Frontal cortex (tissue), 3 donors: ENCODE measurements at regions not wholly inside any gene's neighbourhood (a gene's known extent, or its start where the extent isn't known, plus 50 kb on each side); places are given as distances from the start of the nearest gene placed in this dataset.
A peak's percentile ranks its signal among the peaks of the same experiment; 100 is the strongest.

Experiments used
- DNase-seq, 2 donors: peaks; one replicate each; pipeline ENCODE4 v3.0.0; 2012; ENCODE audit warnings: low spot score in 2 of 2
- FAIRE-seq: peaks from 2 replicates; lab custom pipeline; 2012; peaks lifted over from hg19 to GRCh38; lab: Jason Lieb, UNC
- donor health status: control.
- donor health status: control.
- donor health status: control.

GRCh38 chr20:50283922-50284810 is 93.5 kb downstream of the CEBPB start:
- DNase-seq (no peak), FAIRE-seq (no peak)

GRCh38 chr20:50284811-50285375 is 94.3 kb downstream of the CEBPB start:
- DNase-seq (no peak), FAIRE-seq (no peak)

GRCh38 chr20:50285376-50286173 is 94.9 kb downstream of the CEBPB start:
- FAIRE-seq (no peak), DNase-seq (no peak)

GRCh38 chr20:50286174-50286511 is 95.5 kb downstream of the CEBPB start:
- FAIRE-seq = no peak
- DNase-seq = no peak

GRCh38 chr20:50286609-50287008 is 96.0 kb downstream of the CEBPB start:
- no peak for FAIRE-seq
- DNase-seq = no peak

GRCh38 chr20:50287512-50287911 is 96.9 kb downstream of the CEBPB start:
- no peak for DNase-seq
- FAIRE-seq = no peak

- no peak for FAIRE-seq
- DNase-seq = no peak
Observed at GRCh38 chr20:50288128-50288623, 97.5 kb downstream of the CEBPB start.

GRCh38 chr20:50289581-50289980 is 99.0 kb downstream of the CEBPB start:
- FAIRE-seq (no peak), DNase-seq (no peak)

- FAIRE-seq (no peak), DNase-seq (no peak)
Observed at GRCh38 chr20:50290112-50290511, 99.5 kb downstream of the CEBPB start.

- no peak for DNase-seq
- no peak for FAIRE-seq
Observed at GRCh38 chr20:50290808-50291207, 100.2 kb downstream of the CEBPB start.

- FAIRE-seq (no peak), DNase-seq (no peak)
Observed at GRCh38 chr20:50291254-50292078, 100.8 kb downstream of the CEBPB start.

- DNase-seq = no peak
- no peak for FAIRE-seq
Observed at GRCh38 chr20:50292079-50292590, 101.5 kb downstream of the CEBPB start.

GRCh38 chr20:50292591-50293283 is 102.1 kb downstream of the CEBPB start:
- FAIRE-seq = no peak
- DNase-seq = peak; percentile 66 to 80

GRCh38 chr20:50293284-50294139 is 102.9 kb downstream of the CEBPB start:
- FAIRE-seq (no peak), DNase-seq (no peak)

GRCh38 chr20:50294164-50295088 is 103.8 kb downstream of the CEBPB start:
- DNase-seq (no peak), FAIRE-seq (no peak)

- no peak for FAIRE-seq
- no peak for DNase-seq
Observed at GRCh38 chr20:50295345-50295744, 104.7 kb downstream of the CEBPB start.
